ENCODE measurements at regions not wholly inside any gene's neighbourhood (a gene's known extent, or its start where the extent isn't known, plus 50 kb on each side); places are given as distances from the start of the nearest gene placed in this dataset.

- no peak overlapping the region for H3K4me3 ChIP-seq (ENCODE audit: low read length)
- H3K4me2 ChIP-seq (ENCODE audit: low read length), result no peak overlapping the region
- TF ChIP-seq CTCF (IDR thresholded peaks at IDR 0.05; ENCODE audit: low read depth, low read length) (no peak), EZH2phosphoT487 (IDR thresholded peaks at IDR 0.05; ENCODE audit: low read depth) (no peak)
- H3K27ac ChIP-seq (ENCODE audit: low read length), result no peak overlapping the region
- H3K9me3 ChIP-seq (ENCODE audit: insufficient read depth, low read length), result no peaks in the 10 kb centered on the region
- no peaks in the 10 kb centered on the region for H3K79me2 ChIP-seq (ENCODE audit: low read length)
- H3K36me3 ChIP-seq (replicated peaks; ENCODE audit: low read depth, low read length), result no peaks in the 10 kb centered on the region
- H3K27me3 ChIP-seq (ENCODE audit: low read depth, low read length), result no peaks in the 10 kb centered on the region
- no peaks in the 10 kb centered on the region for H3K4me1 ChIP-seq (ENCODE audit: low read length)
- no peak overlapping the region for H3K9ac ChIP-seq (ENCODE audit: low read length)
- H2AFZ ChIP-seq (ENCODE audit: low read depth, low read length), result no peak overlapping the region
- H4K20me1 ChIP-seq (ENCODE audit: insufficient read depth, low read length), result no peaks in the 10 kb centered on the region
Observed at GRCh38 chr20:39691151-39691862, 729.2 kb downstream of the DHX35 start.

- TF ChIP-seq EZH2phosphoT487 (IDR thresholded peaks at IDR 0.05; ENCODE audit: low read depth) (no peak), CTCF (IDR thresholded peaks at IDR 0.05; ENCODE audit: low read depth, low read length) (peak; percentile 26; the same call in 1 of the 2 replicates)
- H3K9me3 ChIP-seq (ENCODE audit: insufficient read depth, low read length), result peaks cover 21% of the 10 kb centered on the region
- H3K27ac ChIP-seq (ENCODE audit: low read length), result no peak overlapping the region
Observed at GRCh38 chr20:39676857-39677391, 714.8 kb downstream of the DHX35 start.

GRCh38 chr20:39676241-39676640 lies 714.1 kb downstream of the DHX35 start:
- Histone ChIP-seq H3K79me2 (ENCODE audit: low read length) (no peaks in the 10 kb centered on the region), H3K4me1 (ENCODE audit: low read length) (peaks cover 56% of the 10 kb centered on the region), H2AFZ (ENCODE audit: low read depth, low read length) (no peak overlapping the region), H3K9ac (ENCODE audit: low read length) (no peak overlapping the region), H4K20me1 (ENCODE audit: insufficient read depth, low read length) (no peaks in the 10 kb centered on the region), H3K36me3 (replicated peaks; ENCODE audit: low read depth, low read length) (peaks cover 19% of the 10 kb centered on the region), H3K27ac (ENCODE audit: low read length) (no peak overlapping the region), H3K4me2 (ENCODE audit: low read length) (no peak overlapping the region), H3K9me3 (ENCODE audit: insufficient read depth, low read length) (peaks cover 21% of the 10 kb centered on the region), H3K4me3 (ENCODE audit: low read length) (no peak overlapping the region), H3K27me3 (ENCODE audit: low read depth, low read length) (no peaks in the 10 kb centered on the region)
- TF ChIP-seq EZH2phosphoT487 (IDR thresholded peaks at IDR 0.05; ENCODE audit: low read depth), result no peak
- TF ChIP-seq CTCF (IDR thresholded peaks at IDR 0.05; ENCODE audit: low read depth, low read length), result no peak

More at GRCh38 chr20:39676857-39677391, 714.8 kb downstream of the DHX35 start:
- Histone ChIP-seq H2AFZ (ENCODE audit: low read depth, low read length) (no peak overlapping the region), H3K79me2 (ENCODE audit: low read length) (no peaks in the 10 kb centered on the region), H3K4me1 (ENCODE audit: low read length) (peaks cover 49% of the 10 kb centered on the region), H3K4me2 (ENCODE audit: low read length) (no peak overlapping the region), H3K36me3 (replicated peaks; ENCODE audit: low read depth, low read length) (peaks cover 19% of the 10 kb centered on the region), H3K9ac (ENCODE audit: low read length) (no peak overlapping the region), H4K20me1 (ENCODE audit: insufficient read depth, low read length) (no peaks in the 10 kb centered on the region), H3K27me3 (ENCODE audit: low read depth, low read length) (no peaks in the 10 kb centered on the region), H3K4me3 (ENCODE audit: low read length) (no peak overlapping the region)

- peaks cover 9% of the 10 kb centered on the region for H3K9me3 ChIP-seq (ENCODE audit: insufficient read depth, low read length)
- peak overlapping the region; percentile 52 for H2AFZ ChIP-seq (ENCODE audit: low read depth, low read length)
- no peak overlapping the region for H3K27ac ChIP-seq (ENCODE audit: low read length)
- no peak overlapping the region for H3K9ac ChIP-seq (ENCODE audit: low read length)
- H3K4me3 ChIP-seq (ENCODE audit: low read length), result no peak overlapping the region
- H3K27me3 ChIP-seq (ENCODE audit: low read depth, low read length), result no peaks in the 10 kb centered on the region
- H3K36me3 ChIP-seq (replicated peaks; ENCODE audit: low read depth, low read length), result peaks cover 7% of the 10 kb centered on the region
- H4K20me1 ChIP-seq (ENCODE audit: insufficient read depth, low read length), result no peaks in the 10 kb centered on the region
- no peak for TF ChIP-seq EZH2phosphoT487 (IDR thresholded peaks at IDR 0.05; ENCODE audit: low read depth)
- no peak for TF ChIP-seq CTCF (IDR thresholded peaks at IDR 0.05; ENCODE audit: low read depth, low read length)
- no peak overlapping the region for H3K4me2 ChIP-seq (ENCODE audit: low read length)
- H3K79me2 ChIP-seq (ENCODE audit: low read length), result no peaks in the 10 kb centered on the region
- peaks cover 60% of the 10 kb centered on the region for H3K4me1 ChIP-seq (ENCODE audit: low read length)
Observed at GRCh38 chr20:39674842-39675241, 712.7 kb downstream of the DHX35 start.
